Right lobe of liver (tissue), 4 donors: ENCODE measurements at regions not wholly inside any gene's neighbourhood (a gene's known extent, or its start where the extent isn't known, plus 50 kb on each side); places are given as distances from the start of the nearest gene placed in this dataset.

ENCODE experiments used
- POLR2A ChIP-seq: fragments of 450-650 bp; IDR thresholded peaks from one replicate; pipeline ENCODE4 v1.6.1; 2017; ENCODE audit warnings: antibody characterized with exemption, mild to moderate bottlenecking
- TF ChIP-seq, protein P1 (sequence below), 4 donors: fragments of 200-600 bp in 3 of 4; fragments of 450-650 bp in 1 of 4; IDR thresholded peaks; one replicate each; pipeline versions ENCODE4 v1.5.1 to v1.8.0; 2016 to 2022; ENCODE audit warnings: antibody characterized with exemption in 4 of 4, mild to moderate bottlenecking in 2 of 4
- donor health status: DM: no; HTN: no; CAD: no.
- donor health status: DM: no; HTN: no; CAD: no.
- donor health status: DM: no; HTN: yes; CAD: no.

DNA sequence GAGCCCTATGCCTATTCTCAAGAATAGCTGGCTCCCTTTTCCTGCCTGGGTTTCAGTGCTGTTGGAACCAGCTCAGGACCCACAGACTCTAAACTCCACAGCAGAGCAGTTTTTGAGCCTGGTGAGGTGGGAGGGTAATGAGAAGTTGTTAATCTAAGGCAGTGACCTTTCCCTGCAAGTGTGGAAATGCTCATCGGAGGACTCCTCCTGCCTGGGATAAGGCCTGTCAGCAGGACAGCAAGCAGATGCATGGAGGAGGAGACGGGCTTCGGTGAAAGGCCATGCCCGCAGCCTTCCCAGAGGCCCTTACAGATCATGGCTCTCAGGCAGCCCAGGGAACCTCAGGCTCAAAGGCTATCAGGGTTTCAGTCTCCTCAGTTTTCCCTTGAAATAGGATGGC lies 70.0 kb upstream of the SHISA3 start:
- TF ChIP-seq, protein P1, sequence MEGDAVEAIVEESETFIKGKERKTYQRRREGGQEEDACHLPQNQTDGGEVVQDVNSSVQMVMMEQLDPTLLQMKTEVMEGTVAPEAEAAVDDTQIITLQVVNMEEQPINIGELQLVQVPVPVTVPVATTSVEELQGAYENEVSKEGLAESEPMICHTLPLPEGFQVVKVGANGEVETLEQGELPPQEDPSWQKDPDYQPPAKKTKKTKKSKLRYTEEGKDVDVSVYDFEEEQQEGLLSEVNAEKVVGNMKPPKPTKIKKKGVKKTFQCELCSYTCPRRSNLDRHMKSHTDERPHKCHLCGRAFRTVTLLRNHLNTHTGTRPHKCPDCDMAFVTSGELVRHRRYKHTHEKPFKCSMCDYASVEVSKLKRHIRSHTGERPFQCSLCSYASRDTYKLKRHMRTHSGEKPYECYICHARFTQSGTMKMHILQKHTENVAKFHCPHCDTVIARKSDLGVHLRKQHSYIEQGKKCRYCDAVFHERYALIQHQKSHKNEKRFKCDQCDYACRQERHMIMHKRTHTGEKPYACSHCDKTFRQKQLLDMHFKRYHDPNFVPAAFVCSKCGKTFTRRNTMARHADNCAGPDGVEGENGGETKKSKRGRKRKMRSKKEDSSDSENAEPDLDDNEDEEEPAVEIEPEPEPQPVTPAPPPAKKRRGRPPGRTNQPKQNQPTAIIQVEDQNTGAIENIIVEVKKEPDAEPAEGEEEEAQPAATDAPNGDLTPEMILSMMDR (IDR thresholded peaks at IDR 0.05), result no peak
- no peak for TF ChIP-seq POLR2A
